GM12878 (cell line): ENCODE measurements at regions not wholly inside any gene's neighbourhood (a gene's known extent, or its start where the extent isn't known, plus 50 kb on each side); places are given as distances from the start of the nearest gene placed in this dataset.

ENCODE experiments used
- BCL11A ChIP-seq: IDR thresholded peaks from 2 replicates; pipeline ENCODE4 v1.6.1; 2011; ENCODE audit warnings: low read depth, low read length
- BHLHE40 ChIP-seq, 2 experiments: fragments of 450-650 bp in 1 of 2; IDR thresholded peaks; 2 replicates each; pipeline ENCODE4 v1.6.1; 2011 to 2017; ENCODE audit warnings: low read depth in 2 of 2, borderline replicate concordance in 1 of 2, improper control_type of control experiment in 1 of 2, low read length in 1 of 2, mild to moderate bottlenecking in 1 of 2
- CEBPB ChIP-seq, 2 experiments: fragments of 150-350 bp in 1 of 2; IDR thresholded peaks; 2 replicates each; pipeline ENCODE4 v1.6.1; 2012 to 2014; ENCODE audit warnings: low read depth in 2 of 2, low read length in 2 of 2, borderline replicate concordance in 1 of 2, inconsistent platforms in 1 of 2
- CHD1 ChIP-seq: IDR thresholded peaks from 2 replicates; pipeline ENCODE4 v1.6.1; 2012; ENCODE audit warnings: low read depth, low read length, improper control_type of control experiment
- IKZF1 ChIP-seq: fragments of 450-650 bp; conservative IDR thresholded peaks from 2 replicates; pipeline ENCODE4 v1.6.1; 2017; ENCODE audit warnings: antibody characterized with exemption, mild to moderate bottlenecking
- IKZF2 ChIP-seq, 2 experiments: fragments of 450-650 bp; IDR thresholded peaks; 2 replicates each; pipeline ENCODE4 v1.6.1; 2017; ENCODE audit warnings: mild to moderate bottlenecking in 2 of 2, moderate library complexity in 2 of 2
- NBN ChIP-seq: fragments of 450-650 bp; IDR thresholded peaks from 2 replicates; pipeline ENCODE4 v1.6.1; 2016
- NR2C1 ChIP-seq: fragments of 450-650 bp; IDR thresholded peaks from 2 replicates; pipeline ENCODE4 v1.6.1; 2017; ENCODE audit warnings: antibody characterized with exemption, mild to moderate bottlenecking, moderate library complexity
- PML ChIP-seq: IDR thresholded peaks from 2 replicates; pipeline ENCODE4 v1.6.1; 2012; ENCODE audit warnings: low read length, inconsistent platforms
- POU2F2 ChIP-seq: IDR thresholded peaks from 3 replicates; pipeline ENCODE4 v1.6.1; 2011; ENCODE audit warnings: low read depth, mild to moderate bottlenecking, low read length, borderline replicate concordance
- RAD51 ChIP-seq: fragments of 450-650 bp; IDR thresholded peaks from 2 replicates; pipeline ENCODE4 v1.6.1; 2016; ENCODE audit warnings: moderate library complexity, mild to moderate bottlenecking, inconsistent platforms
- SMAD5 ChIP-seq: IDR thresholded peaks from 2 replicates; pipeline ENCODE4 v1.6.1; 2016; ENCODE audit warnings: antibody characterized with exemption, low read depth
- SMARCA5 ChIP-seq: fragments of 450-650 bp; IDR thresholded peaks from 2 replicates; pipeline ENCODE4 v1.6.1; 2017; ENCODE audit warnings: mild to moderate bottlenecking
- SREBF2 ChIP-seq: IDR thresholded peaks from 2 replicates; pipeline ENCODE4 v1.6.1; 2012; ENCODE audit warnings: mild to moderate bottlenecking, low read length
- TBL1XR1 ChIP-seq: IDR thresholded peaks from 2 replicates; pipeline ENCODE4 v1.6.1; 2012; ENCODE audit warnings: low read depth, low read length, improper control_type of control experiment
- WRNIP1 ChIP-seq: IDR thresholded peaks from 2 replicates; pipeline ENCODE4 v1.6.1; 2011; ENCODE audit warnings: low read depth, low read length, improper control_type of control experiment, borderline replicate concordance
- ZNF274 ChIP-seq: IDR thresholded peaks from one replicate; pipeline ENCODE4 v1.8.0; 2011; ENCODE audit not compliant: insufficient read length, insufficient read depth
- TF ChIP-seq, protein P1 (sequence below): fragments of 450-650 bp; IDR thresholded peaks from 2 replicates; pipeline ENCODE4 v1.6.1; 2016; ENCODE audit warnings: mild to moderate bottlenecking, moderate library complexity, borderline replicate concordance
- TF ChIP-seq, protein P2 (sequence below): IDR thresholded peaks from 2 replicates; pipeline ENCODE4 v1.6.1; 2011; ENCODE audit warnings: mild to moderate bottlenecking, low read depth, low read length, moderate library complexity; ENCODE audit not compliant: insufficient replicate concordance
- TF ChIP-seq, protein P3 (sequence below): fragments of 450-650 bp; conservative IDR thresholded peaks from 2 replicates; pipeline ENCODE4 v1.6.1; 2017; ENCODE audit warnings: mild to moderate bottlenecking, moderate library complexity
- TF ChIP-seq, protein P4 (sequence below): fragments of 450-650 bp; IDR thresholded peaks from 2 replicates; pipeline ENCODE4 v1.6.1; 2017; ENCODE audit warnings: mild to moderate bottlenecking, low read depth, inconsistent platforms; ENCODE audit not compliant: poor library complexity, severe bottlenecking

DNA sequence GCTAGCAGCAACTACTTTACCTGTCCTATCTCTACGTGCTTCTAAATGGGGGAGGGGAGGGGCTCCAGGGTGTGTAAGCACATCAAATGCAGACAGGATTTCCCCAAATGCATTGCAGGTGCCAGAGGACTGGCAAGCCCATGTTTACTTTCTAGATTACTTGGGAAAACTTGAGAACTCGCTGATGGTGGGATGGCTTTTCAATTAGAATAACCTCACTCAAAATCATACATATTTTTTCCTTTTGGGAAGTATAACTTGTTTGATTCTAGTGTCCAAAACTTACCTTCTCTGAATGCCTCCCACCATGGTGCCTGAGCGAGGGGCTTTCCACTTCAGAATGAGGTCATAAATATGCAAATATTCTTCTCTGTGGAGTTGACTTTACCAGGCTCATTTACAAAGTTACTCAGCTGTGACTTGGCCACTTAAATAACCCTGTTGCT lies 191.3 kb upstream of the RHOBTB1 start (continued):
- TF ChIP-seq BHLHE40 (IDR thresholded peaks at IDR 0.05; ENCODE audit: borderline replicate concordance in 1 of 2, low read depth in 2 of 2, low read length in 1 of 2) = 0 out of 4 replicates have a peak, but pooled peaks have one; percentile 14 to 17
- 0 out of 2 replicates have a peak, but pooled peaks have one; percentile 33 for TF ChIP-seq RAD51
- peak; percentile 37 to 42; a peak in 2 of 4 replicates for TF ChIP-seq IKZF2 (IDR thresholded peaks at IDR 0.05)
- TF ChIP-seq BCL11A = 0 out of 2 replicates have a peak, but pooled peaks have one; percentile 18
- TF ChIP-seq PML = no peak
- no peak for TF ChIP-seq SREBF2
- TF ChIP-seq SMAD5 = no peak
- TF ChIP-seq, protein P1, sequence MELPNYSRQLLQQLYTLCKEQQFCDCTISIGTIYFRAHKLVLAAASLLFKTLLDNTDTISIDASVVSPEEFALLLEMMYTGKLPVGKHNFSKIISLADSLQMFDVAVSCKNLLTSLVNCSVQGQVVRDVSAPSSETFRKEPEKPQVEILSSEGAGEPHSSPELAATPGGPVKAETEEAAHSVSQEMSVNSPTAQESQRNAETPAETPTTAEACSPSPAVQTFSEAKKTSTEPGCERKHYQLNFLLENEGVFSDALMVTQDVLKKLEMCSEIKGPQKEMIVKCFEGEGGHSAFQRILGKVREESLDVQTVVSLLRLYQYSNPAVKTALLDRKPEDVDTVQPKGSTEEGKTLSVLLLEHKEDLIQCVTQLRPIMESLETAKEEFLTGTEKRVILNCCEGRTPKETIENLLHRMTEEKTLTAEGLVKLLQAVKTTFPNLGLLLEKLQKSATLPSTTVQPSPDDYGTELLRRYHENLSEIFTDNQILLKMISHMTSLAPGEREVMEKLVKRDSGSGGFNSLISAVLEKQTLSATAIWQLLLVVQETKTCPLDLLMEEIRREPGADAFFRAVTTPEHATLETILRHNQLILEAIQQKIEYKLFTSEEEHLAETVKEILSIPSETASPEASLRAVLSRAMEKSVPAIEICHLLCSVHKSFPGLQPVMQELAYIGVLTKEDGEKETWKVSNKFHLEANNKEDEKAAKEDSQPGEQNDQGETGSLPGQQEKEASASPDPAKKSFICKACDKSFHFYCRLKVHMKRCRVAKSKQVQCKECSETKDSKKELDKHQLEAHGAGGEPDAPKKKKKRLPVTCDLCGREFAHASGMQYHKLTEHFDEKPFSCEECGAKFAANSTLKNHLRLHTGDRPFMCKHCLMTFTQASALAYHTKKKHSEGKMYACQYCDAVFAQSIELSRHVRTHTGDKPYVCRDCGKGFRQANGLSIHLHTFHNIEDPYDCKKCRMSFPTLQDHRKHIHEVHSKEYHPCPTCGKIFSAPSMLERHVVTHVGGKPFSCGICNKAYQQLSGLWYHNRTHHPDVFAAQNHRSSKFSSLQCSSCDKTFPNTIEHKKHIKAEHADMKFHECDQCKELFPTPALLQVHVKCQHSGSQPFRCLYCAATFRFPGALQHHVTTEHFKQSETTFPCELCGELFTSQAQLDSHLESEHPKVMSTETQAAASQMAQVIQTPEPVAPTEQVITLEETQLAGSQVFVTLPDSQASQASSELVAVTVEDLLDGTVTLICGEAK = no peak
- no peak for TF ChIP-seq SMARCA5
- TF ChIP-seq, protein P2, sequence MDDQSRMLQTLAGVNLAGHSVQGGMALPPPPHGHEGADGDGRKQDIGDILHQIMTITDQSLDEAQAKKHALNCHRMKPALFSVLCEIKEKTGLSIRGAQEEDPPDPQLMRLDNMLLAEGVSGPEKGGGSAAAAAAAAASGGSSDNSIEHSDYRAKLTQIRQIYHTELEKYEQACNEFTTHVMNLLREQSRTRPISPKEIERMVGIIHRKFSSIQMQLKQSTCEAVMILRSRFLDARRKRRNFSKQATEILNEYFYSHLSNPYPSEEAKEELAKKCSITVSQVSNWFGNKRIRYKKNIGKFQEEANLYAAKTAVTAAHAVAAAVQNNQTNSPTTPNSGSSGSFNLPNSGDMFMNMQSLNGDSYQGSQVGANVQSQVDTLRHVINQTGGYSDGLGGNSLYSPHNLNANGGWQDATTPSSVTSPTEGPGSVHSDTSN = no peak
- TF ChIP-seq TBL1XR1 = no peak
- no peak for TF ChIP-seq CHD1
- TF ChIP-seq WRNIP1 = no peak
- TF ChIP-seq ZNF274 = no peak
- no peak for TF ChIP-seq NBN
- no peak for TF ChIP-seq NR2C1
- TF ChIP-seq, protein P3, sequence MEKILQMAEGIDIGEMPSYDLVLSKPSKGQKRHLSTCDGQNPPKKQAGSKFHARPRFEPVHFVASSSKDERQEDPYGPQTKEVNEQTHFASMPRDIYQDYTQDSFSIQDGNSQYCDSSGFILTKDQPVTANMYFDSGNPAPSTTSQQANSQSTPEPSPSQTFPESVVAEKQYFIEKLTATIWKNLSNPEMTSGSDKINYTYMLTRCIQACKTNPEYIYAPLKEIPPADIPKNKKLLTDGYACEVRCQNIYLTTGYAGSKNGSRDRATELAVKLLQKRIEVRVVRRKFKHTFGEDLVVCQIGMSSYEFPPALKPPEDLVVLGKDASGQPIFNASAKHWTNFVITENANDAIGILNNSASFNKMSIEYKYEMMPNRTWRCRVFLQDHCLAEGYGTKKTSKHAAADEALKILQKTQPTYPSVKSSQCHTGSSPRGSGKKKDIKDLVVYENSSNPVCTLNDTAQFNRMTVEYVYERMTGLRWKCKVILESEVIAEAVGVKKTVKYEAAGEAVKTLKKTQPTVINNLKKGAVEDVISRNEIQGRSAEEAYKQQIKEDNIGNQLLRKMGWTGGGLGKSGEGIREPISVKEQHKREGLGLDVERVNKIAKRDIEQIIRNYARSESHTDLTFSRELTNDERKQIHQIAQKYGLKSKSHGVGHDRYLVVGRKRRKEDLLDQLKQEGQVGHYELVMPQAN = no peak
- peak; percentile 91; the same call in 1 of the 3 replicates for TF ChIP-seq POU2F2
- TF ChIP-seq, protein P4, sequence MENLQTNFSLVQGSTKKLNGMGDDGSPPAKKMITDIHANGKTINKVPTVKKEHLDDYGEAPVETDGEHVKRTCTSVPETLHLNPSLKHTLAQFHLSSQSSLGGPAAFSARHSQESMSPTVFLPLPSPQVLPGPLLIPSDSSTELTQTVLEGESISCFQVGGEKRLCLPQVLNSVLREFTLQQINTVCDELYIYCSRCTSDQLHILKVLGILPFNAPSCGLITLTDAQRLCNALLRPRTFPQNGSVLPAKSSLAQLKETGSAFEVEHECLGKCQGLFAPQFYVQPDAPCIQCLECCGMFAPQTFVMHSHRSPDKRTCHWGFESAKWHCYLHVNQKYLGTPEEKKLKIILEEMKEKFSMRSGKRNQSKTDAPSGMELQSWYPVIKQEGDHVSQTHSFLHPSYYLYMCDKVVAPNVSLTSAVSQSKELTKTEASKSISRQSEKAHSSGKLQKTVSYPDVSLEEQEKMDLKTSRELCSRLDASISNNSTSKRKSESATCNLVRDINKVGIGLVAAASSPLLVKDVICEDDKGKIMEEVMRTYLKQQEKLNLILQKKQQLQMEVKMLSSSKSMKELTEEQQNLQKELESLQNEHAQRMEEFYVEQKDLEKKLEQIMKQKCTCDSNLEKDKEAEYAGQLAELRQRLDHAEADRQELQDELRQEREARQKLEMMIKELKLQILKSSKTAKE = peak; percentile 40
- 0 out of 2 replicates have a peak, but pooled peaks have one; percentile 37 for TF ChIP-seq IKZF1
- no peak for TF ChIP-seq CEBPB (IDR thresholded peaks at IDR 0.05; ENCODE audit: borderline replicate concordance in 1 of 2, low read depth in 2 of 2, low read length in 2 of 2)
